NCI-H128 (cell line): ENCODE measurements at regions not wholly inside any gene's neighbourhood (a gene's known extent, or its start where the extent isn't known, plus 50 kb on each side); places are given as distances from the start of the nearest gene placed in this dataset.

Source experiments
- DNase-seq: peaks from one replicate; lab custom pipeline; 2025; ENCODE audit not compliant: unreplicated experiment; lab: John Stamatoyannopoulos, UW

GRCh38 chr13:99652141-99652540 is 150.9 kb downstream of the TM9SF2 start:
- no peak for DNase-seq

DNA sequence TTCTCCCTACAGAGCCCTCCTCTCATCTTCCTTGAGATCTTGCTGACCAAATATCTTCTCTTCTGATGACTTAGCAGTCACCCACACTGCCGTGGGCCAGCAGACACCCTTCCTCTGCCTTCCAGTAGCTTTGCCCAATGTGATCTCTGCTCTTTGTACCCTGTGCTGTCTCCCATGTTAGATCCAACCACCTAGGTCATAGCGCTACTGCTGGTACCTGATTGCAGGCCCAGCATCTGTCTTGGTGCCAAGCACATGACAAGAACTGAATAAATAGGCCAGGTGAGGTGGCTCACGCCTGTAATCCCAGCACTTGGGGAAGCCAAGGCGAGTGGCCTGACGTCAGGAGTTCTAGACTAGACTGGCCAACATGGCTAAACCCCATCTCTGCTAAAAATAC is 149.7 kb downstream of the TM9SF2 start:
- no peak for DNase-seq

DNA sequence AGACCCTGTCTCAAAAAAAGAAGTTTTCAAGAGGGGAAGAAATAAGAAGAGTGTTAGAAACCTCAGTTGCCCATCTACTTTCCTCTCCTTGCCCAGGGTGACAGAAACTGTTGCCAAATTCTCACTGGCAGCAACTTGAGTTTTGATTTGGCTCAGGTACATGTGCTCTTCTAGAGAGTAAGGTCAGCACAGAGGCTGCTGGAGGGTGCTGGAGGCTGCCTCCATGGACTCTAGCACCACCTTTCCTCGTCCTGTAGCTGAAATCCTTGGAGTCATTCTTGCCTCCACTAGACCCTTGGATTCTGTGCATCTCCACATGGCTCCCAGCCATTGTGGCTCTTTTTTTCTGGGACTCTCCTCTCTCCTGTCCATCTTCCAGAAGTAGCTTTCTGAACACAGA is 149.1 kb downstream of the TM9SF2 start:
- no peak for DNase-seq

GRCh38 chr13:99648927-99649326 is 147.7 kb downstream of the TM9SF2 start:
- DNase-seq, result no peak

GRCh38 chr13:99648066-99648665 is 146.9 kb downstream of the TM9SF2 start:
- DNase-seq, result no peak

DNA sequence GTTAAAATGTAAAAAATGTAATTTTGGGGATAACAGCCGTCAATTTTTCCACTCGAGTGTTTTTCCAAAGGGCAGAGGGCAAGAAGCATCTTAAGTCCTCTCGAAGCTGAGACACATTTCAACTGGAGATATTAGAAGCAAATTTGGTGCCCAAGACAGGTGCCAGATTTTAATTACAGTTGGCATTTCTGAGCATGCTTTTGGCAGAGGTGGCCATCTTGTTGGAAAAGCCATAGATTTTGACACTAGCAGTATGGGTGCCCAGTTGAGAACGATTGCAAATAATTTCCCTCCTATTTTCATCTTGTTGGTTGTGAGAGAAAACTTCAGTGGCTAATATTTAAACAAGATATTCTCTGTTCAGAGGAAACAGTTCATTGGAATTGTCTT is 146.3 kb downstream of the TM9SF2 start:
- DNase-seq, result no peak

DNA sequence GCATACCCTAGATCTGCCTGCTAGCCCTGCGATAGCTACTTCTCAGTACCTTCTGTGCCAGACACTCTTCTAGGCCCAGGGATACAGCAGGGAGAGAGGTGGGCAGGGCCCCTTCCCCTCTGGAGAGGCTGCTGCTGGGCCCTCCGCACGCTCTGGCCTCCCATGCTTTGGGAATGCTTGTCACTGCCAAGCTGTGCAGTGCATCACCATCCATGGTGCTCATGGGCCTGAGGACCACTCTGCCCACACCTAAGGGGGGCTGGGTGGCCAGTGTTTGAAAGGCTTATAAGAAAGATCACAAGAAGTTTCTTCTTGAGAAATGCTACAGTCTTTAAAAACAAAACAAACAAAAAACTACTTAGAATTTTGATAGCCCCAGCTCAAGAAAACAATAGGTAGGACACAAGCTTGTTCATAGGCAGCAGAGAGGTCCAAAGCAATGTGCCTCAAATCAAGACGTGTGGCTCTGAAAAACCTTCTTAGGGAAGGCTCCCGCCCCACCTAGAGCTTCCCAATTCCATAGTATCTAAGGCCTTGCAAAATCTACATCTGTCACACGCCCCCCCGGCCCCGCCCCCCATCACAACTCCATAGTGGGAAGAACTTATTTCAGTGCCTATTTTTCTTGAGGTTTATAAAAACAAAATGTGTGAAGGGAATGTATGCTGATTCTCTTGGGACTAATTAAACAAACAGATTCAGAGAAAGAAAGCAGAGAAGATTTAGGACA is 145.8 kb downstream of the TM9SF2 start:
- DNase-seq, result no peak

DNA sequence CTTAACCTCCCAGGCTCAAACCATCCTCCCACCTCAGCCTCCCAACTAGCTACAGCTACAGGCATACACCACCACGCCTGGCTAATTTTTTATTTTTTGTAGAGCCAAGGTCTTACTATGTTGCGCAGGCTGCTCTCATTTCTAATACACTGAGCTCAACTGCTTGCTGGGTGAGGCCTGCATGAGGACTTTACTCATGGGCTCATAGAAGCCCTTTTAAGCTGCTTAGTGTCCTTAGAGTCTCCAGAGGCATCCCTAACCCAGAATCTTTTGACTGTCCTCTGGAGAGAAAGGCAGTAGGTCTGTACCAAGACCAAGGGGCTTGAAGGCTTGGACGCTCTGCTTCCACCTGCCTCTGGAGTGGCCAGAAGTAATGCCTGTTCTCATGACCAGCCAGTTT is 141.6 kb downstream of the TM9SF2 start:
- DNase-seq, result no peak

GRCh38 chr13:99642006-99642405 is 140.7 kb downstream of the TM9SF2 start:
- no peak for DNase-seq

DNA sequence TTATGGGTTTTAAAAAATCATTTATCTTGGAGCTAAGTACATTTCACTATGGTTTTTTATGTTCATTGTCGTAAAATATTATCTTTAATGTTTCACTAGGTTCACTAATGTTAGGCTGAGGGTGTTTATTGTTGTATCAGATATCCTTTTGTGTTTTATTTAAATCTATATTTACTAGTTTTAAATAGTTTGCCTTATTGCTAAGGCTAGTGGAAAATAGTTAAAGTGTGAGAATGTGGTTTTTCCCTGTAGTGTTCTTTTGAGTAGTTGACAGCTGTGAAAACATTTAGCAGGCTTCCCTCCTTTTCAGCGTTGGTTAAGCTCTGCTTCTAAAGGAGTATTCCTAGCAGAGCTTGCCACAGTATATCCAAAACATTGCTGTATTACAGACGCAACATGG is 139.0 kb downstream of the TM9SF2 start:
- no peak for DNase-seq

DNA sequence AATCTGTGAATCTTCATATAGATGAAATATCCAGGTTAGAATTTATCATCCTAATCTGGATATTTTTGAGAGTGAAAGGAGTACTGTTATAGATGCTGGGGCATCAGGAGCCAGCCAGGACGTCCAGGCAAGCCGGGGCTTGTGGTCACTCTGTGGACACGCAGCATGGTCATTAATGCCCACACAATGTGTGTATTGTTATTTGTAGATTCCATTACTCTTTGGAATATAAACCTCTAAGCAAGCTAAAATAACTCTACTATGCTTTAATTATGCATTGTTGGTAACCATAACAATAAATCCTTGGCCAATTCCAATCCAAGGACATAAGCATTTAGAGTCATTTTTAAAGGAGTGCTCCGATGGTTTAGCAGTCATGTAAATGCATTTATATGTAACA is 137.9 kb downstream of the TM9SF2 start:
- no peak for DNase-seq

DNA sequence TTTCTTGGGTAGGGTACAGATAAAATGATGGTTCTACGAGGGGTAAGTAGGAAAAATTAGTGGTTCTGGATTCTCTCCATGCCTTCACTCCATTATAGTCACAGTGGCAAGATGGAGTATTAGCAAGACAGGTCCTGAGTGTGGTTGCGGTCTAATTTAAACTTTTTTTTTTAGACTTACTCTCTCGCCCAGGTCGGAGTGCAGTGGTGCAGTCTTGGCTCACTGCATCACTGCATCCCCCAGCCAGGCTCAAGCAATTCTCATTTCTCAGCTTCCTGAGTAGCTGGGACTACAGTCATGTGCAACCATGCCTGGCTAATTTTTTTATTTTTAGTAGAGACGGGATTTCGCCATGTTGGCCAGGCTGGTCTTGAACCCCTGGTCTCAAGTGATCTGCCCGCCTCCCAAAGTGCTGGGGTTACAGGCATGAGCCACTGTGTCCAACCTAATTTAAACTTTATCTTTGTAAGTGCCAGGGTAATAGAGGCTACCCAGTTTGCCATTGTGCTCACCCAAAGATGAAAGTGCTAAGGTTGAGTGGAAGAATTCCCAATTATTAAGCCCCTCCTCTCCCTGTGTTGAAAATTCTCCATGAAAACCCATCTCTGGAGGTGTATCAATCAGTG is 135.6 kb downstream of the TM9SF2 start:
- DNase-seq, result no peak

- DNase-seq, result no peak
Measured at GRCh38 chr13:99636306-99636705, 135.0 kb downstream of the TM9SF2 start.

DNA sequence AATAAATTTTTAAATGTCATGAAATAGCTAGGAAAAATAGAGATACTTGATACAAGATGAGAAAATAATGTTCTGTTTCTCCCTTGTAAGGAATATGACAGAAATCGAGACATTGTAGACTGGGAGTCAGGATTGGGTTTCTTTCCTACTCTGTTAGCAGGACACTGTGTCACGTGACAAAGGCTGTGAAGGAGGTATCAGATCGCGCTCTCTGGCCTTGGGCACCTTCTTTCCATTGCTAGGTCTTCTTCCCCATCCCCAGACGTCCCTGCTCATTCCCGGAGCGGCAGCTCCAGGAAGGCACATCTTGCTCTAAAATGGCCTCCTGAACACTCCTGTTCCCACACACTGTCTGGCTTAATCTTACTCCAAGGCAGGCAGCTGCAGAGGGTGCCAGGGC is 133.4 kb downstream of the TM9SF2 start:
- DNase-seq, result no peak

GRCh38 chr13:99630269-99630898 is 129.1 kb downstream of the TM9SF2 start:
- no peak for DNase-seq

- DNase-seq, result no peak
Measured at GRCh38 chr13:99629641-99630040, 128.4 kb downstream of the TM9SF2 start.

DNA sequence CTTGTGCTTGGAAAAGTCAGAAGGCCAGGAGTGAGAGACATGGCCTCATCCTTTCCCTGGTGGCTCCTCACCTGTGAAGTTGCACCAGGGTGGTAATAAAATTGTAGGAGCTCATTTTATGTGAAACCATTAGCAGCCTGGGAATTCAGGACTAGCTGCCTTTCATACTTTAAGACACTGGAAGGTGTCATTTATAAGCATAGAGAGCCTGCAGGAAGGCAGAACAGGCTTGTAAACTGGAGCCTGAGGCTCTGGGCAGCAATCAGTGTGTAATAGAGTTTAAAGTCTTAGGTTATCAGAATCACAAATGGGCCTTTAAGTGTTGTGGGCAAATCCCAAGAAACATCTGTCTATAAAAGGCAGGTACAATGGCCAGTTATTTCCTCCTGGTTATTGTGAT is 127.2 kb downstream of the TM9SF2 start:
- DNase-seq, result no peak

DNA sequence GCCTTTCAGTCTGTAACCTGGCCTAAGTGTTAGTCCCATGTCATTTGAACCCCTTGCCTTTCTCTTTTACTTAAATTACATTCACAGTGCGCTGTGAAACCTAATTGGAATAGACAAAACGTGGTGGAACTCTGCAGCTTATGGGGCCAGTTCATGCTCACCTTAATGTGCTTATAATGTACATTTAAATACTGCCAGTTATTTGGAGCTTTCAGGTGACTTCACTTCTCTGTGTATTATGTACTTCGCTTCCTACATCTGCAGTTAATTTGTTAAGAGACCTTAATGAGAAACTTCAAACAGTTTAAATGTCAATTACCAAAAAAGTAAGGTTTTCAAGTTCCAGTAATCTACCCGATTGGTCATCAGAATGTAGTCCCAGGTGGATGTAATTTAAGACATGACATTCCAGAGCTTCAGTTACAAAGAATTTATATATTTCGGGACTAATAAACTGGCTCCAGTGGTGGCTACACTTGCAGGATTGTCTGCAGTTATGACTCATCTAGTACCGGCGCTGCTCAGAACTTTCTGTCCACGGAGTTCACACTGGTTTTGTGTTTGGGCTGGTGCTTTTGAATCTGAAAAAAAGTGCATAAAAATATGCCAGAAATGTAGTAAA is 125.3 kb downstream of the TM9SF2 start:
- no peak for DNase-seq

DNA sequence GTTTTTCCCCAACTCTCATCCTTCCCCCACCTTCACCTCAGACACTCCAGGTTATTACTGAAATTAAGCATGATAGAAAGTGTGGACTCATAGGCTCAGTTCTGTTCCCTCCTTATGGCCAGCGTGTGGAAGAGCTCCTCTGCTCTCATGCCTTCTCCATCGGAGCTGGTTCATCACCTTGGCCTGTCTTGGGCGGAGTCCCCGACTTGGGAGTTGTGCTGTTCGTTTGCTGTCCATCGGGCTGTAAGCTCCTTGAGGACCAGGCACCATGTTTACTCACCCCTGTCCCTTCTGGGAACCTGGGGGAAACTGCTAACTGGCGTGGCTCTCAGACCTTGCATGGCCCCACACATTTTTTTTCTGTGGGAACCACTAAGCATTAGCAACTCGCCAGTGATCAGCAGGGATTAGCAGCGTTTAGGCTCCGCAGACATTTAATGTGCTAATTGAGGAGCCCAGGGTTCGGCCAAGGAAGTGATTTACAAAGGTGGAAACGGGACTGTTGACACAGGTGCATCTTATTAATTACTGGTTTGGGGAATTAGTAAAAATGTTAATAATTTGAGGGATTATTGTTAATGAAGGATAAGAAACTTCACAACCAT is 123.8 kb downstream of the TM9SF2 start:
- DNase-seq, result no peak

- no peak for DNase-seq
Measured at GRCh38 chr13:99620806-99621205, 119.5 kb downstream of the TM9SF2 start.

DNA sequence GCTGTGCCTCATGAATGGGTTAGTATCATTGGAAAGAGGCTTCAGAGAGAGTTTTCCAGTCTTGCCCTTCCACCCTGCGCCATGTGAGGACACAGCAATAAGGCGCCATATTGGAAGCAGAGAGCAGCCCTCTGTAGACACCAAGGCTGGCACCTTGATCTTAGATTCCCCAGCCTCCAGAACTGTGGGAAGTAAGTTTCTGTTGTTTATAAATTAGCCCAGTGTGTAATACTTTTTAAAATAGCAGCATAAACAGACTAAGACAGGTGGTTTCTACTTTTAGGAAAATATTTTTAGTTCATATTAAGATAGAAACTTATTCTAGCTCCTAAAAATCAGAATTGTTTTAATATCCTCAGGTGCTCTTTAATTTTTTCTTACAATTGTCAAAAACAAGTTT is 117.9 kb downstream of the TM9SF2 start:
- no peak for DNase-seq
